Right lobe of liver (tissue), 4 donors: ENCODE measurements at regions not wholly inside any gene's neighbourhood (a gene's known extent, or its start where the extent isn't known, plus 50 kb on each side); places are given as distances from the start of the nearest gene placed in this dataset.

Experiments used
- CTCF ChIP-seq, 4 donors: fragments of 200-600 bp in 3 of 4; fragments of 450-650 bp in 1 of 4; IDR thresholded peaks; one replicate each; pipeline versions ENCODE4 v1.5.1 to v1.8.0; 2016 to 2022; ENCODE audit warnings: antibody characterized with exemption in 4 of 4, mild to moderate bottlenecking in 2 of 4
- POLR2A ChIP-seq: fragments of 450-650 bp; IDR thresholded peaks from one replicate; pipeline ENCODE4 v1.6.1; 2017; ENCODE audit warnings: antibody characterized with exemption, mild to moderate bottlenecking
- donor health status: DM: no; HTN: no; CAD: no.
- donor health status: DM: no; HTN: no; CAD: no.
- donor health status: DM: no; HTN: yes; CAD: no.

GRCh38 chr2:147538088-147538487 lies 306.7 kb upstream of the ACVR2A start:
- TF ChIP-seq CTCF (IDR thresholded peaks at IDR 0.05) (no peak), POLR2A (no peak)
